HG03442 (cell line): ENCODE measurements at regions not wholly inside any gene's neighbourhood (a gene's known extent, or its start where the extent isn't known, plus 50 kb on each side); places are given as distances from the start of the nearest gene placed in this dataset.
"Not testable (repeated sequence)": the region's sequence is repeated elsewhere in the genome, so short reads cannot be mapped to it uniquely, and the experiment has no call there.

Experiments used
- ATAC-seq: cut with Tn5 transposase; IDR thresholded peaks from one replicate; pipeline ENCODE4 v1.9.1; 2021; ENCODE audit warnings: mild to moderate bottlenecking, moderate library complexity; ENCODE audit not compliant: unreplicated experiment

- not testable (repeated sequence) for ATAC-seq
Measured at GRCh38 chr10:45117940-45118339, 117.2 kb downstream of the ZNF22 start.

GRCh38 chr10:45118929-45119328, 118.2 kb downstream of the ZNF22 start:
- no peak for ATAC-seq

- ATAC-seq, result not testable (repeated sequence)
Measured at GRCh38 chr10:45122180-45122860, 121.6 kb downstream of the ZNF22 start.

GRCh38 chr10:45135443-45136198, 134.9 kb downstream of the ZNF22 start:
- no peak for ATAC-seq

GRCh38 chr10:45136256-45136655, 135.5 kb downstream of the ZNF22 start:
- no peak for ATAC-seq

- no peak for ATAC-seq
Measured at GRCh38 chr10:45144326-45145070, 143.8 kb downstream of the ZNF22 start.

- ATAC-seq, result not testable (repeated sequence)
Measured at GRCh38 chr10:45145143-45145542, 144.4 kb downstream of the ZNF22 start.

- no peak for ATAC-seq
Measured at GRCh38 chr10:45147000-45147399, 146.3 kb downstream of the ZNF22 start.

- no peak for ATAC-seq
Measured at GRCh38 chr10:45150997-45151396, 150.3 kb downstream of the ZNF22 start.

GRCh38 chr10:45151467-45152214, 150.9 kb downstream of the ZNF22 start:
- ATAC-seq, result no peak

GRCh38 chr10:45152726-45153125, 152.0 kb downstream of the ZNF22 start:
- no peak for ATAC-seq

- no peak for ATAC-seq
Measured at GRCh38 chr10:45154502-45154901, 153.8 kb downstream of the ZNF22 start.

- no peak for ATAC-seq
Measured at GRCh38 chr10:45155784-45156183, 155.1 kb downstream of the ZNF22 start.

- no peak for ATAC-seq
Measured at GRCh38 chr10:45160271-45160670, 155.1 kb downstream of the OR13A1 start.

- no peak for ATAC-seq
Measured at GRCh38 chr10:45163315-45163975, 152.0 kb downstream of the OR13A1 start.

- not testable (repeated sequence) for ATAC-seq
Measured at GRCh38 chr10:45175520-45176118, 139.8 kb downstream of the OR13A1 start.

GRCh38 chr10:45179691-45180090, 135.7 kb downstream of the OR13A1 start:
- ATAC-seq, result no peak

GRCh38 chr10:45180507-45180906, 134.9 kb downstream of the OR13A1 start:
- no peak for ATAC-seq

GRCh38 chr10:45180946-45181875, 134.2 kb downstream of the OR13A1 start:
- no peak for ATAC-seq
